HG02798 (cell line): ENCODE measurements at regions not wholly inside any gene's neighbourhood (a gene's known extent, or its start where the extent isn't known, plus 50 kb on each side); places are given as distances from the start of the nearest gene placed in this dataset.
"Not testable (repeated sequence)": the region's sequence is repeated elsewhere in the genome, so short reads cannot be mapped to it uniquely, and the experiment has no call there.

Experiments
- ATAC-seq: cut with Tn5 transposase; IDR thresholded peaks from one replicate; pipeline ENCODE4 v1.9.1; 2021; ENCODE audit warnings: mild to moderate bottlenecking; ENCODE audit not compliant: unreplicated experiment, poor library complexity

- no peak for ATAC-seq
Measured at GRCh38 chr7:156402255-156402654, 238.3 kb upstream of the RNF32 start.

- ATAC-seq: no peak
Measured at GRCh38 chr7:156401617-156402016, 239.0 kb upstream of the RNF32 start.

- no peak for ATAC-seq
Measured at GRCh38 chr7:156400046-156400445, 240.5 kb upstream of the RNF32 start.

GRCh38 chr7:156397249-156397648 lies 243.3 kb upstream of the RNF32 start:
- no peak for ATAC-seq

GRCh38 chr7:156389116-156389692 lies 251.4 kb upstream of the RNF32 start:
- ATAC-seq: no peak

- no peak for ATAC-seq
Measured at GRCh38 chr7:156386097-156386496, 254.5 kb upstream of the RNF32 start.

- ATAC-seq: no peak
Measured at GRCh38 chr7:156384706-156385105, 255.9 kb upstream of the RNF32 start.

GRCh38 chr7:156383526-156383925 lies 257.0 kb upstream of the RNF32 start:
- ATAC-seq: no peak

GRCh38 chr7:156380261-156380660 lies 260.3 kb upstream of the RNF32 start:
- ATAC-seq: no peak

- ATAC-seq: no peak
Measured at GRCh38 chr7:156379324-156380070, 261.1 kb upstream of the RNF32 start.

- no peak for ATAC-seq
Measured at GRCh38 chr7:156378806-156379205, 261.8 kb upstream of the RNF32 start.

GRCh38 chr7:156376317-156376716 lies 264.3 kb upstream of the RNF32 start:
- no peak for ATAC-seq

GRCh38 chr7:156374335-156374734 lies 266.2 kb upstream of the RNF32 start:
- no peak for ATAC-seq

GRCh38 chr7:156369929-156370328 lies 270.6 kb upstream of the RNF32 start:
- not testable (repeated sequence) for ATAC-seq

- no peak for ATAC-seq
Measured at GRCh38 chr7:156368053-156368843, 272.3 kb upstream of the RNF32 start.

- no peak for ATAC-seq
Measured at GRCh38 chr7:156363751-156364150, 276.8 kb upstream of the RNF32 start.

- ATAC-seq: no peak
Measured at GRCh38 chr7:156360835-156361234, 279.7 kb upstream of the RNF32 start.

- no peak for ATAC-seq
Measured at GRCh38 chr7:156356551-156356950, 284.0 kb upstream of the RNF32 start.

- ATAC-seq: no peak
Measured at GRCh38 chr7:156353352-156353751, 287.2 kb upstream of the RNF32 start.

- not testable (repeated sequence) for ATAC-seq
Measured at GRCh38 chr7:156347703-156348248, 292.8 kb upstream of the RNF32 start.

GRCh38 chr7:156347132-156347531 lies 293.4 kb upstream of the RNF32 start:
- no peak for ATAC-seq
